H9 (cell line): ENCODE measurements at regions not wholly inside any gene's neighbourhood (a gene's known extent, or its start where the extent isn't known, plus 50 kb on each side); places are given as distances from the start of the nearest gene placed in this dataset.

Source experiments
- DNase-seq: peaks from one replicate; pipeline ENCODE4 v3.0.0-alpha.2; 2017
- H2AFZ ChIP-seq: one replicate; pipeline ENCODE4 v1.6.1; 2013; ENCODE audit warnings: mild to moderate bottlenecking, low read length, control low read depth, moderate library complexity
- H2AK5ac ChIP-seq: 2 replicates; pipeline ENCODE4 v1.6.1; 2013; ENCODE audit warnings: low read length, control low read depth, mixed read lengths; ENCODE audit not compliant: insufficient read length
- H2BK120ac ChIP-seq: one replicate; pipeline ENCODE4 v1.6.1; 2013; ENCODE audit warnings: low read depth, mild to moderate bottlenecking, low read length, control low read depth, inconsistent platforms; ENCODE audit not compliant: poor library complexity, severe bottlenecking
- H2BK12ac ChIP-seq: 2 replicates; pipeline ENCODE4 v1.6.1; 2013; ENCODE audit warnings: low read length, control low read depth, mixed read lengths, low read depth; ENCODE audit not compliant: insufficient read length
- H2BK15ac ChIP-seq: 2 replicates; pipeline ENCODE4 v1.6.1; 2013; ENCODE audit warnings: low read depth, low read length, control low read depth
- H2BK20ac ChIP-seq: one replicate; pipeline ENCODE4 v1.6.1; 2013; ENCODE audit warnings: low read depth, mild to moderate bottlenecking, low read length, control low read depth, inconsistent platforms; ENCODE audit not compliant: poor library complexity, severe bottlenecking
- H2BK5ac ChIP-seq: 2 replicates; pipeline ENCODE4 v1.6.1; 2013; ENCODE audit warnings: low read length, control low read depth, mixed read lengths; ENCODE audit not compliant: insufficient read length
- H3K14ac ChIP-seq: 2 replicates; pipeline ENCODE4 v1.6.1; 2013; ENCODE audit warnings: low read length, control low read depth; ENCODE audit not compliant: insufficient read depth
- H3K18ac ChIP-seq: 2 replicates; pipeline ENCODE4 v1.6.1; 2013; ENCODE audit warnings: low read depth, mild to moderate bottlenecking, mixed read lengths, low read length, control low read depth; ENCODE audit not compliant: insufficient read length
- H3K23ac ChIP-seq: 2 replicates; pipeline ENCODE4 v1.6.1; 2013; ENCODE audit warnings: low read length, control low read depth, mixed read lengths, low read depth; ENCODE audit not compliant: insufficient read length
- H3K23me2 ChIP-seq: 2 replicates; pipeline ENCODE4 v1.6.1; 2013; ENCODE audit warnings: low read depth, mild to moderate bottlenecking, mixed read lengths, low read length, control low read depth; ENCODE audit not compliant: insufficient read length, poor library complexity, severe bottlenecking
- H3K27ac ChIP-seq: 2 replicates; pipeline ENCODE4 v1.5.1; 2013; ENCODE audit warnings: low read length, control low read depth, mixed read lengths, low read depth; ENCODE audit not compliant: insufficient read length
- H3K27me3 ChIP-seq: 2 replicates; pipeline ENCODE4 v1.6.1; 2013; ENCODE audit warnings: low read length, control low read depth, inconsistent platforms; ENCODE audit not compliant: insufficient read depth
- H3K4ac ChIP-seq: 2 replicates; pipeline ENCODE4 v1.6.1; 2013; ENCODE audit warnings: low read depth, mild to moderate bottlenecking, control low read depth, inconsistent platforms, low read length, moderate library complexity
- H3K4me1 ChIP-seq: 2 replicates; pipeline ENCODE4 v1.6.1; 2013; ENCODE audit warnings: low read length, control low read depth, inconsistent platforms; ENCODE audit not compliant: insufficient read depth
- H3K4me2 ChIP-seq: 2 replicates; pipeline ENCODE4 v1.6.1; 2013; ENCODE audit warnings: low read length, control low read depth, mixed read lengths; ENCODE audit not compliant: insufficient read length, insufficient read depth
- H3K56ac ChIP-seq: 2 replicates; pipeline ENCODE4 v1.6.1; 2013; ENCODE audit warnings: low read depth, mild to moderate bottlenecking, mixed read lengths, low read length, control low read depth; ENCODE audit not compliant: insufficient read length
- H3K79me1 ChIP-seq: 2 replicates; pipeline ENCODE4 v1.6.1; 2013; ENCODE audit warnings: low read depth, mild to moderate bottlenecking, moderate library complexity, low read length, control low read depth, inconsistent platforms; ENCODE audit not compliant: insufficient read depth, poor library complexity, severe bottlenecking
- H3K79me2 ChIP-seq: 2 replicates; pipeline ENCODE4 v1.6.1; 2013; ENCODE audit warnings: low read length, control low read depth, inconsistent platforms; ENCODE audit not compliant: insufficient read depth
- H3K9ac ChIP-seq: 2 replicates; pipeline ENCODE4 v1.6.1; 2013; ENCODE audit warnings: low read length, control low read depth, mixed read lengths; ENCODE audit not compliant: insufficient read length; ENCODE audit errors: extremely low read depth
- H3K9me3 ChIP-seq: one replicate; pipeline ENCODE4 v1.6.1; 2013; ENCODE audit warnings: low read depth, low read length, inconsistent platforms; ENCODE audit not compliant: control insufficient read depth
- H3T11ph ChIP-seq: one replicate; pipeline ENCODE4 v1.6.1; 2013; ENCODE audit warnings: mild to moderate bottlenecking, low read length, control low read depth, inconsistent platforms
- H4K20me1 ChIP-seq: one replicate; pipeline ENCODE4 v1.6.1; 2013; ENCODE audit not compliant: control insufficient read depth, insufficient read length, insufficient read depth
- H4K5ac ChIP-seq: 2 replicates; pipeline ENCODE4 v1.6.1; 2013; ENCODE audit warnings: low read depth, mild to moderate bottlenecking, mixed read lengths, low read length, control low read depth; ENCODE audit not compliant: insufficient read length
- H4K8ac ChIP-seq: replicated peaks from 2 replicates; pipeline ENCODE4 v1.6.1; 2013; ENCODE audit warnings: low read length, control low read depth, mixed read lengths, low read depth; ENCODE audit not compliant: insufficient read length
- H4K91ac ChIP-seq: 2 replicates; pipeline ENCODE4 v1.6.1; 2013; ENCODE audit warnings: low read depth, mild to moderate bottlenecking, moderate library complexity, mixed read lengths, low read length, control low read depth; ENCODE audit not compliant: insufficient read length
- H3K27ac Mint-ChIP-seq, 3 experiments: 2 replicates in 2 of 3; 3 replicates in 1 of 3; pipeline ENCODE4 v1.8.0; 2020 to 2021; ENCODE audit warnings: mixed read lengths in 3 of 3, mild to moderate bottlenecking in 1 of 3, moderate library complexity in 1 of 3
- H3K27me3 Mint-ChIP-seq: 2 replicates; pipeline ENCODE4 v1.8.0; 2021; ENCODE audit warnings: low read depth, mild to moderate bottlenecking, moderate library complexity, mixed read lengths
- H3K36me3 Mint-ChIP-seq, 3 experiments: 2 replicates in 2 of 3; 3 replicates in 1 of 3; pipeline ENCODE4 v1.8.0; 2020 to 2021; ENCODE audit warnings: low read depth in 3 of 3, mixed read lengths in 3 of 3; ENCODE audit not compliant: insufficient read depth in 1 of 3
- H3K4me1 Mint-ChIP-seq, 2 experiments: 2 replicates each; pipeline ENCODE4 v1.8.0; 2020; ENCODE audit warnings: mixed read lengths in 2 of 2
- H3K4me3 Mint-ChIP-seq, 2 experiments: 2 replicates in 1 of 2; 3 replicates in 1 of 2; pipeline ENCODE4 v1.8.0; 2020 to 2021; ENCODE audit warnings: mild to moderate bottlenecking in 2 of 2, mixed read lengths in 2 of 2, moderate library complexity in 1 of 2
- H3K9me3 Mint-ChIP-seq, 2 experiments: 2 replicates in 1 of 2; 3 replicates in 1 of 2; pipeline ENCODE4 v1.8.0; 2020; ENCODE audit warnings: mild to moderate bottlenecking in 2 of 2, mixed read lengths in 2 of 2, moderate library complexity in 1 of 2
- WGBS: extraction: QIAGEN DNeasy Blood & Tissue Kit; methylation state at CpG from one replicate; pipeline ENCODE4 v1.1.7; 2013; ENCODE audit warnings: missing lambda C conversion rate, low lambda C conversion rate, mixed read lengths; ENCODE audit not compliant: insufficient read length; ENCODE audit errors: extremely low coverage; 5-methylcytosine and 5-hydroxymethylcytosine counted together
- TF ChIP-seq, protein P1 (sequence below): fragments of 200-600 bp; sonication (generic); conservative IDR thresholded peaks from 3 replicates; pipeline ENCODE4 v1.8.0; 2021; ENCODE audit warnings: antibody characterized with exemption, mild to moderate bottlenecking

DNA sequence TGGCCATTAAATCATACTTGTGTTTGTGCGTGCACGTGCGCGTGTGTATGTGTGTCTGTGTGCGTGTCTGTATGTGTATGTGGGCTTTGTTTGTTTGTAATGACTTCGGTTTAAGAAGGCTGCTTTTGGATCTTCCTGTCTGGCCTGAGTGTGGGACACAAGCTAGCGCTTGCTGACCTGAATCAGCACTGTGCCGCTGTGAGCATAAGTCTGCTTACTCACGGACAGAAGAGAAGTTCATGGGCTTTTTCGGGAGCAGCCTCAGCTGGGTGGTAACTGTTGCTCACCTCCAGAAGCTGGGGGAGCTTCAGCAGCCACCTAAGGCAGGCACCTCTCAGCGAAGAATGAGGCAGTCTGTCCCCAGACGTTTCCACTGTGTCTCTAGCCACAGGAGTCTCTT, 56.1 kb upstream of the TRUB1 start:
- Histone ChIP-seq H4K5ac (no peak overlapping the region), H3K23ac (no peak overlapping the region), H3K79me2 (no peaks in the 10 kb centered on the region), H2BK20ac (no peak overlapping the region), H3K18ac (no peak overlapping the region), H3K14ac (no peak overlapping the region), H4K20me1 (no peaks in the 10 kb centered on the region), H3K23me2 (no peaks in the 10 kb centered on the region), H4K91ac (no peak overlapping the region), H4K8ac (no peak overlapping the region), H2AK5ac (no peak overlapping the region), H3K9ac (no peak overlapping the region), H3K4ac (no peak overlapping the region), H3T11ph (no peak overlapping the region), H2BK5ac (no peak overlapping the region), H2BK120ac (no peak overlapping the region), H3K4me2 (no peak overlapping the region), H3K4me1 (peaks cover 6% of the 10 kb centered on the region; the same call in 1 of the 2 replicates), H3K9me3 (no peaks in the 10 kb centered on the region), H2BK12ac (no peak overlapping the region), H3K27me3 (no peaks in the 10 kb centered on the region), H2AFZ (no peak overlapping the region), H3K79me1 (no peaks in the 10 kb centered on the region), H2BK15ac (no peak overlapping the region), H3K56ac (no peak overlapping the region), H3K27ac (no peak overlapping the region)
- TF ChIP-seq, protein P1, sequence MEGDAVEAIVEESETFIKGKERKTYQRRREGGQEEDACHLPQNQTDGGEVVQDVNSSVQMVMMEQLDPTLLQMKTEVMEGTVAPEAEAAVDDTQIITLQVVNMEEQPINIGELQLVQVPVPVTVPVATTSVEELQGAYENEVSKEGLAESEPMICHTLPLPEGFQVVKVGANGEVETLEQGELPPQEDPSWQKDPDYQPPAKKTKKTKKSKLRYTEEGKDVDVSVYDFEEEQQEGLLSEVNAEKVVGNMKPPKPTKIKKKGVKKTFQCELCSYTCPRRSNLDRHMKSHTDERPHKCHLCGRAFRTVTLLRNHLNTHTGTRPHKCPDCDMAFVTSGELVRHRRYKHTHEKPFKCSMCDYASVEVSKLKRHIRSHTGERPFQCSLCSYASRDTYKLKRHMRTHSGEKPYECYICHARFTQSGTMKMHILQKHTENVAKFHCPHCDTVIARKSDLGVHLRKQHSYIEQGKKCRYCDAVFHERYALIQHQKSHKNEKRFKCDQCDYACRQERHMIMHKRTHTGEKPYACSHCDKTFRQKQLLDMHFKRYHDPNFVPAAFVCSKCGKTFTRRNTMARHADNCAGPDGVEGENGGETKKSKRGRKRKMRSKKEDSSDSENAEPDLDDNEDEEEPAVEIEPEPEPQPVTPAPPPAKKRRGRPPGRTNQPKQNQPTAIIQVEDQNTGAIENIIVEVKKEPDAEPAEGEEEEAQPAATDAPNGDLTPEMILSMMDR, result no peak
- no peaks in the 10 kb centered on the region for H3K9me3 Mint-ChIP-seq
- peak overlapping the region in 1 of 2 experiments; percentile 49; a peak in 4 of 5 replicates for H3K4me3 Mint-ChIP-seq
- H3K36me3 Mint-ChIP-seq, result no peaks in the 10 kb centered on the region; a peak in 1 of 7 replicates
- peaks cover 5% of the 10 kb centered on the region; the same call in 1 of the 2 replicates for H3K27me3 Mint-ChIP-seq
- H3K4me1 Mint-ChIP-seq, result peaks cover 30 to 45% of the 10 kb centered on the region in 2 experiments
- no CpG with 5 or more reads among the region's 12 CpGs for WGBS
- no peak for DNase-seq
- peak overlapping the region in 2 of 3 experiments; percentile 45 to 51; a peak in 3 of 7 replicates for H3K27ac Mint-ChIP-seq
